GM21526 (cell line): ENCODE measurements at regions not wholly inside any gene's neighbourhood (a gene's known extent, or its start where the extent isn't known, plus 50 kb on each side); places are given as distances from the start of the nearest gene placed in this dataset.

Experiments
- ATAC-seq: cut with Tn5 transposase; IDR thresholded peaks from one replicate; pipeline ENCODE4 v1.9.1; 2021; ENCODE audit warnings: moderate library complexity; ENCODE audit not compliant: unreplicated experiment, low FRiP score

- ATAC-seq: peak; percentile 42
These were observed 189.1 kb upstream of the RBPJ start for GRCh38 chr4:26131711-26132110.

- ATAC-seq: no peak
These were observed 188.0 kb upstream of the RBPJ start for GRCh38 chr4:26132858-26133257.

- no peak for ATAC-seq
These were observed 187.0 kb upstream of the RBPJ start for GRCh38 chr4:26133840-26134239.

- no peak for ATAC-seq
These were observed 185.5 kb upstream of the RBPJ start for GRCh38 chr4:26135331-26135730.

GRCh38 chr4:26136615-26137014, 184.2 kb upstream of the RBPJ start:
- ATAC-seq: no peak

GRCh38 chr4:26137288-26137687, 183.5 kb upstream of the RBPJ start:
- ATAC-seq: no peak

GRCh38 chr4:26139310-26139924, 181.4 kb upstream of the RBPJ start:
- no peak for ATAC-seq

- ATAC-seq: no peak
These were observed 180.5 kb upstream of the RBPJ start for GRCh38 chr4:26140150-26140898.

- no peak for ATAC-seq
These were observed 179.6 kb upstream of the RBPJ start for GRCh38 chr4:26141051-26141721.

- peak; percentile 54 for ATAC-seq
These were observed 178.7 kb upstream of the RBPJ start for GRCh38 chr4:26141911-26142638.

GRCh38 chr4:26144526-26145155, 176.2 kb upstream of the RBPJ start:
- ATAC-seq: no peak

GRCh38 chr4:26145212-26145611, 175.6 kb upstream of the RBPJ start:
- ATAC-seq: no peak

GRCh38 chr4:26148927-26149326, 171.9 kb upstream of the RBPJ start:
- no peak for ATAC-seq

GRCh38 chr4:26150948-26151347, 169.9 kb upstream of the RBPJ start:
- ATAC-seq: no peak

- no peak for ATAC-seq
These were observed 169.2 kb upstream of the RBPJ start for GRCh38 chr4:26151615-26152014.

GRCh38 chr4:26152056-26152455, 168.8 kb upstream of the RBPJ start:
- ATAC-seq: no peak

- ATAC-seq: no peak
These were observed 163.3 kb upstream of the RBPJ start for GRCh38 chr4:26157541-26157940.

GRCh38 chr4:26160591-26160990, 160.2 kb upstream of the RBPJ start:
- no peak for ATAC-seq

GRCh38 chr4:26161030-26161824, 159.6 kb upstream of the RBPJ start:
- ATAC-seq: no peak

GRCh38 chr4:26162101-26162500, 158.7 kb upstream of the RBPJ start:
- no peak for ATAC-seq
